ENCODE measurements at regions not wholly inside any gene's neighbourhood (a gene's known extent, or its start where the extent isn't known, plus 50 kb on each side); places are given as distances from the start of the nearest gene placed in this dataset.

GRCh38 chr4:124278477-124278876, 434.1 kb downstream of the ANKRD50 start:
- H3K36me3 ChIP-seq (ENCODE audit: control insufficient read depth, low read length), result no peaks in the 10 kb centered on the region
- H3F3A ChIP-seq (ENCODE audit: control insufficient read depth, insufficient read depth), result no peaks in the 10 kb centered on the region
- H3K9me2 ChIP-seq (replicated peaks; ENCODE audit: control insufficient read depth, low read length), result no peaks in the 10 kb centered on the region
- no peaks in the 10 kb centered on the region for H3K4me1 ChIP-seq (ENCODE audit: control insufficient read depth, low read length)
- H4K20me1 ChIP-seq (ENCODE audit: control insufficient read depth, insufficient read depth, low read depth, low read length), result no peaks in the 10 kb centered on the region
- no peak overlapping the region for H3K27ac ChIP-seq (ENCODE audit: low read depth, low read length)
- no peaks in the 10 kb centered on the region for H3K9me3 ChIP-seq (ENCODE audit: control insufficient read depth, insufficient read depth, low read length)
- H3K79me2 ChIP-seq (ENCODE audit: control insufficient read depth, low read length), result no peaks in the 10 kb centered on the region
- no peak overlapping the region for H3K4me3 ChIP-seq (ENCODE audit: low read length)
- H3K27me3 ChIP-seq (ENCODE audit: control insufficient read depth, low read length), result no peaks in the 10 kb centered on the region
- H3K4me2 ChIP-seq (ENCODE audit: low read length), result no peak overlapping the region
- no peak for TF ChIP-seq EZH2phosphoT487 (IDR thresholded peaks at IDR 0.05; ENCODE audit: borderline replicate concordance, low read length)
- TF ChIP-seq, protein P1, sequence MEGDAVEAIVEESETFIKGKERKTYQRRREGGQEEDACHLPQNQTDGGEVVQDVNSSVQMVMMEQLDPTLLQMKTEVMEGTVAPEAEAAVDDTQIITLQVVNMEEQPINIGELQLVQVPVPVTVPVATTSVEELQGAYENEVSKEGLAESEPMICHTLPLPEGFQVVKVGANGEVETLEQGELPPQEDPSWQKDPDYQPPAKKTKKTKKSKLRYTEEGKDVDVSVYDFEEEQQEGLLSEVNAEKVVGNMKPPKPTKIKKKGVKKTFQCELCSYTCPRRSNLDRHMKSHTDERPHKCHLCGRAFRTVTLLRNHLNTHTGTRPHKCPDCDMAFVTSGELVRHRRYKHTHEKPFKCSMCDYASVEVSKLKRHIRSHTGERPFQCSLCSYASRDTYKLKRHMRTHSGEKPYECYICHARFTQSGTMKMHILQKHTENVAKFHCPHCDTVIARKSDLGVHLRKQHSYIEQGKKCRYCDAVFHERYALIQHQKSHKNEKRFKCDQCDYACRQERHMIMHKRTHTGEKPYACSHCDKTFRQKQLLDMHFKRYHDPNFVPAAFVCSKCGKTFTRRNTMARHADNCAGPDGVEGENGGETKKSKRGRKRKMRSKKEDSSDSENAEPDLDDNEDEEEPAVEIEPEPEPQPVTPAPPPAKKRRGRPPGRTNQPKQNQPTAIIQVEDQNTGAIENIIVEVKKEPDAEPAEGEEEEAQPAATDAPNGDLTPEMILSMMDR (IDR thresholded peaks at IDR 0.05; ENCODE audit: low read depth, low read length, poor library complexity, severe bottlenecking), result no peak

DNA sequence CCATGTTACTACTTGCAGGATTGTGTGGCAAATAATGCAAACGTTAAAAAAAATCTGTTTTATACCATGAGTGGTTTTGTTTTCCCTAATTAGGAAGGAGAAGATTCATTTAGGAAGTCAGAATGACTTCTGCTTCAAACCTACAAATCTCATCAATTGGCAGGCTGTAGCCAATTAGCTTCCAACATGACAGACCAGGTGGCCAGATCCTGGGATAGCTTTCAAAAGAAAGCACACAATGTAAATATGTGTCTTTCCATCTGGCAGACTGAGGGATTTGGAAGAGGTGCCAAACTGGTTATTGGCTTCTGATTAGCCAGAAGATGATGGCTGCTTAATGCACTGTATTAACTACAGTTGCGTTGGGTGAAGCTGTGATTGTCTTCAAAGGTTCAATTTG, 432.8 kb downstream of the ANKRD50 start:
- Histone ChIP-seq H3K27me3 (ENCODE audit: control insufficient read depth, low read length) (no peaks in the 10 kb centered on the region), H3K9me2 (replicated peaks; ENCODE audit: control insufficient read depth, low read length) (no peaks in the 10 kb centered on the region), H3K9me3 (ENCODE audit: control insufficient read depth, insufficient read depth, low read length) (no peaks in the 10 kb centered on the region), H3K4me1 (ENCODE audit: control insufficient read depth, low read length) (no peaks in the 10 kb centered on the region), H3K36me3 (ENCODE audit: control insufficient read depth, low read length) (no peaks in the 10 kb centered on the region), H3F3A (ENCODE audit: control insufficient read depth, insufficient read depth) (no peaks in the 10 kb centered on the region), H3K4me2 (ENCODE audit: low read length) (no peak overlapping the region), H4K20me1 (ENCODE audit: control insufficient read depth, insufficient read depth, low read depth, low read length) (no peaks in the 10 kb centered on the region), H3K27ac (ENCODE audit: low read depth, low read length) (no peak overlapping the region), H3K4me3 (ENCODE audit: low read length) (no peak overlapping the region), H3K79me2 (ENCODE audit: control insufficient read depth, low read length) (no peaks in the 10 kb centered on the region)
- TF ChIP-seq, protein P1 (IDR thresholded peaks at IDR 0.05; ENCODE audit: low read depth, low read length, poor library complexity, severe bottlenecking), result no peak
- TF ChIP-seq EZH2phosphoT487 (IDR thresholded peaks at IDR 0.05; ENCODE audit: borderline replicate concordance, low read length), result no peak

DNA sequence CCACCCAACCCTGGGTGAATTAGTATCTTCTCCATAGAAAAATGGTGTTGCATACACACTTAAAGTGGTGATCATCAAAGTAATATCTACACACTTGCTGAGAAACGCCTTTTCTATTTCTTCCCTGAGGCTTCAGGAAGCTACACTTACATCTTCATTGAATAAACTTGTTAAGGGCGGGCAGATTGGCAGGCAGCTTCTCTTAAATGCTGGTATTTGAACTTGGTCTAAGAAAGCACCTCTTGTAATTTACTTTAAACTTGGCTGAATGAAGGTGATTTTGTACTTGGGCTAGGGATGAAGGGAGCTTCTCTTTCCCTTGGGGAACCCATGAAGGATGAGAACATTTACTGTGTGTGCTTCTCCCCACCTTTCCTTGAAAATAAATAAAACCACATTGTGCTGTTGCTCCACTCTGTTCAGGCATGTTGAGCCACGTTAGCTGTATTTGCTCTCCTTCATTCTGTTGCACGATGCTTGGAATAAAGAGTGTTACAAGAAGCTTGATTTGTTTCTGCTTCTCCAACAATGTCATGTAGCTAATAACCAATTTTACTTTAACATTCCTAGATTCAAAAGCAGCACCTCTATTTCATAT, 430.1 kb downstream of the ANKRD50 start:
- TF ChIP-seq EZH2phosphoT487 (IDR thresholded peaks at IDR 0.05; ENCODE audit: borderline replicate concordance, low read length), result no peak
- TF ChIP-seq, protein P1 (IDR thresholded peaks at IDR 0.05; ENCODE audit: low read depth, low read length, poor library complexity, severe bottlenecking), result no peak
- Histone ChIP-seq H3K4me2 (ENCODE audit: low read length) (no peak overlapping the region), H3K4me3 (ENCODE audit: low read length) (no peak overlapping the region), H3K4me1 (ENCODE audit: control insufficient read depth, low read length) (no peaks in the 10 kb centered on the region), H4K20me1 (ENCODE audit: control insufficient read depth, insufficient read depth, low read depth, low read length) (no peaks in the 10 kb centered on the region), H3K9me3 (ENCODE audit: control insufficient read depth, insufficient read depth, low read length) (no peaks in the 10 kb centered on the region), H3K27me3 (ENCODE audit: control insufficient read depth, low read length) (no peaks in the 10 kb centered on the region), H3F3A (ENCODE audit: control insufficient read depth, insufficient read depth) (no peaks in the 10 kb centered on the region), H3K27ac (ENCODE audit: low read depth, low read length) (no peak overlapping the region), H3K36me3 (ENCODE audit: control insufficient read depth, low read length) (no peaks in the 10 kb centered on the region), H3K79me2 (ENCODE audit: control insufficient read depth, low read length) (no peaks in the 10 kb centered on the region), H3K9me2 (replicated peaks; ENCODE audit: control insufficient read depth, low read length) (no peaks in the 10 kb centered on the region)

Data from DOHH2 (cell line).